MV-4-11 (cell line): ENCODE measurements at regions not wholly inside any gene's neighbourhood (a gene's known extent, or its start where the extent isn't known, plus 50 kb on each side); places are given as distances from the start of the nearest gene placed in this dataset.
"Not testable (repeated sequence)": the region's sequence is repeated elsewhere in the genome, so short reads cannot be mapped to it uniquely, and the experiment has no call there.

Experiments used
- DNase-seq: peaks from one replicate; lab custom pipeline; 2025; lab: John Stamatoyannopoulos, UW

- peak; percentile 3 for DNase-seq
Observed at GRCh38 chr6:50961611-50962010, 142.9 kb downstream of the TFAP2B start.

- DNase-seq = peak; percentile 68
Observed at GRCh38 chr6:50962213-50962759, 143.6 kb downstream of the TFAP2B start.

- peak; percentile 62 for DNase-seq
Observed at GRCh38 chr6:50963952-50964351, 145.3 kb downstream of the TFAP2B start.

- no peak for DNase-seq
Observed at GRCh38 chr6:50965495-50965894, 146.8 kb downstream of the TFAP2B start.

- no peak for DNase-seq
Observed at GRCh38 chr6:50966532-50966931, 147.9 kb downstream of the TFAP2B start.

- no peak for DNase-seq
Observed at GRCh38 chr6:50966986-50967385, 148.3 kb downstream of the TFAP2B start.

GRCh38 chr6:50968246-50968645 lies 149.6 kb downstream of the TFAP2B start:
- not testable (repeated sequence) for DNase-seq

- no peak for DNase-seq
Observed at GRCh38 chr6:50970908-50971307, 152.2 kb downstream of the TFAP2B start.

- no peak for DNase-seq
Observed at GRCh38 chr6:50973464-50973863, 154.8 kb downstream of the TFAP2B start.

- DNase-seq = no peak
Observed at GRCh38 chr6:50974319-50974718, 155.6 kb downstream of the TFAP2B start.

GRCh38 chr6:50975216-50975615 lies 156.5 kb downstream of the TFAP2B start:
- DNase-seq = no peak

- no peak for DNase-seq
Observed at GRCh38 chr6:50976907-50977306, 158.2 kb downstream of the TFAP2B start.

GRCh38 chr6:50977796-50978195 lies 159.1 kb downstream of the TFAP2B start:
- no peak for DNase-seq

- no peak for DNase-seq
Observed at GRCh38 chr6:50978380-50979170, 159.9 kb downstream of the TFAP2B start.

- DNase-seq = no peak
Observed at GRCh38 chr6:50979171-50979525, 160.5 kb downstream of the TFAP2B start.

- DNase-seq = no peak
Observed at GRCh38 chr6:50984135-50984534, 165.5 kb downstream of the TFAP2B start.

GRCh38 chr6:50986319-50986718 lies 167.6 kb downstream of the TFAP2B start:
- DNase-seq = no peak

- no peak for DNase-seq
Observed at GRCh38 chr6:50989123-50989522, 170.5 kb downstream of the TFAP2B start.

GRCh38 chr6:50990750-50991446 lies 172.2 kb downstream of the TFAP2B start:
- DNase-seq = no peak

- DNase-seq = no peak
Observed at GRCh38 chr6:50992232-50992631, 173.6 kb downstream of the TFAP2B start.

GRCh38 chr6:50992704-50993625 lies 174.3 kb downstream of the TFAP2B start:
- no peak for DNase-seq
